GM21825 (cell line): ENCODE measurements at regions not wholly inside any gene's neighbourhood (a gene's known extent, or its start where the extent isn't known, plus 50 kb on each side); places are given as distances from the start of the nearest gene placed in this dataset.
"Not testable (repeated sequence)": the region's sequence is repeated elsewhere in the genome, so short reads cannot be mapped to it uniquely, and the experiment has no call there.

Experiments
- ATAC-seq: cut with Tn5 transposase; IDR thresholded peaks from one replicate; pipeline ENCODE4 v1.9.1; 2021; ENCODE audit warnings: mild to moderate bottlenecking, moderate library complexity; ENCODE audit not compliant: unreplicated experiment

GRCh38 chr3:28139288-28139687, 102.1 kb upstream of the CMC1 start:
- no peak for ATAC-seq

DNA sequence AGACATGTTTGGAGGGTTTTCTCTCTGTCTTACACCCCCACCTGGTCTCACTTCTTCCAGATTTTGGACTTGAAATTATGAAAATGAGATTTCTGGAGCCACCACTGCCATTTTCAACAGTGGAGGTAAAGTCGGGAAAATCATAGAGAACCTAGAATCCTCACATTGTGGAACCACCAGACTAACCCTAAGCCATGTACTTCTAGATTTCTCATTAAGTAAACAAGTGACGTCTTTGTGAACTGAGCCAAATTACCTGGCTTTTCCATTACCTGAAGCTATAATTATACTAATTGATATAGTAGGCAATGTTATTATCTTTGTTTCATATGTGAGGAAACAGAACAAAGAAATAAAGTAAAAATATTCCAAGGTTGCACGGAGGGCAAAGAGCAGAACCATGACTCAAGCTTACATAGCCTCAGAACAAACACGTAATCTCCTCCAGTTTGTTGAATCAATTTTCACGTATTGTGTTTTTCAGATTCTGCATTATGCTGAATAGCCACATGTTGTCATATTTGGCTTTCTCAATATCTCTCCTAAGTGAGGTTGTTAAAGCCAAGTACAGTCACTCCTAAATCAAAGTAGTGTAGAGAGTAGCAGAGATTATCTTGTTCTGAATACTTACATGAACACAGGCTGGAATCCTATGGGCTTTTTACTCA, 101.3 kb upstream of the CMC1 start:
- no peak for ATAC-seq

GRCh38 chr3:28140664-28141063, 100.8 kb upstream of the CMC1 start:
- ATAC-seq: no peak

DNA sequence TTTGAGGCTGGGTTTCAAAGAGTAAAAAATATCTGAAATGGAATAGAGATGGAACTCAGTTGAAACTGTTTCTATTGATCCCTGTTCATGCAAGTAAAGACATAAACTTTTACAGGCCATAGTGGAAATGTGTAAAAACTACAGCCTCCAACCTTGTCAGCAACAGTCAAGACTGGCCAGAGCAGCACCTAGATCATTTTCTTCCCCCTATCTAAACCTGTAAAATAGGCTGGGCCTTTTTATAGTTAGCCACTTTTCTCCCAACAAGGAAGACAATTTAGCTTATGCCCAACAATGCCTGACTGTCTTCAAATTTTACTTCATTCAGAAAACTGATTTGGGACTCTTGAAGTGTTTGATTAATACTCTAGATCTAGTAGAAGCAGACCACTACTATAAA, 91.5 kb upstream of the CMC1 start:
- ATAC-seq: no peak

DNA sequence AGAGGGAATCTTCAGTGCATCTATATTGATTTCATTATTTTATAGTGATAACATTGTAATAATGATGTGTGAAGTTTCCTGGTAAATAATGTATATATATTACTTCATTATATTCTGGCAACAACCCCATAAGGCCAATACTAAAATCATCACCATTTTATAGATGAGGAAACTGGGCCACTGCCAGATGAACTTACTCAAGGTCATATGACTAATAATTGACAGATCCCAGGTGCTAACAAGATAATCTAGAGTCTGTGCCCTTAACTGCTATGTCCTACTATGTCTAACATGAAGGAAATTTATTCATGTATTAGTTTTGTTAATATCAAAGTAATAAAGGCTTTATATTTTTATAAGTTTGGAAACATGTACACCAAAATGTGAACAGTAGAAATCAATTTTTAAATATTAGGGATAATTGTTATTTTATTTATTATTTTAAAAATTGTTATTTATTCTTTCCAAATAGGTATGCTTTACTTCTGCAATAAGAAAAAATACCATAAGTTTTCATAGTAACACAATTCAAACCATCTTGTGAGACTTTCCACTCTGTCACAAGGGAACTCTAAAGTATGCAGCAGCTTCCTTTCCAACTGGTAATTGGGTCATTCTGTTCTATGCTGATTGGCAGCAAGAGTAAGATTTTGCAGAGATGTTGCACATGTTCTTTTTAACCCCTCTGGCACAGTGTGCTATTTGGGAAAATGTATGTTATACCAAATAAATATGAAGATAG, 90.8 kb upstream of the CMC1 start:
- ATAC-seq: no peak

DNA sequence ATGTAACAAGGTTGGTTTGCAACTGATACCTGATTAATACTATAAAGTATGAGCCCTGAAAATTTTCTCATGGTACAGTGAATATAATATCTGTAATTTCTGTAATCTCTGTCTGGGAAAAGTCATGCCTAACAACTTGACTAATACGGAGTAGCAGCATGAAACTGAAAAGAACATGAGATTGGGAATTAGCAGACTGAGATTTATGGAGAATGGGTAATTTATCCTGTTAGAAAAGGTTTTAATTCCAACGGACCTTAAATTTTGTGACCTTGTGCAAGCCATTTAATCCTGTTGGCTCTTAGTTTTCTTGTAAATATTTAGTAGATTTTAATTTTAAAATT, 90.2 kb upstream of the CMC1 start:
- no peak for ATAC-seq

DNA sequence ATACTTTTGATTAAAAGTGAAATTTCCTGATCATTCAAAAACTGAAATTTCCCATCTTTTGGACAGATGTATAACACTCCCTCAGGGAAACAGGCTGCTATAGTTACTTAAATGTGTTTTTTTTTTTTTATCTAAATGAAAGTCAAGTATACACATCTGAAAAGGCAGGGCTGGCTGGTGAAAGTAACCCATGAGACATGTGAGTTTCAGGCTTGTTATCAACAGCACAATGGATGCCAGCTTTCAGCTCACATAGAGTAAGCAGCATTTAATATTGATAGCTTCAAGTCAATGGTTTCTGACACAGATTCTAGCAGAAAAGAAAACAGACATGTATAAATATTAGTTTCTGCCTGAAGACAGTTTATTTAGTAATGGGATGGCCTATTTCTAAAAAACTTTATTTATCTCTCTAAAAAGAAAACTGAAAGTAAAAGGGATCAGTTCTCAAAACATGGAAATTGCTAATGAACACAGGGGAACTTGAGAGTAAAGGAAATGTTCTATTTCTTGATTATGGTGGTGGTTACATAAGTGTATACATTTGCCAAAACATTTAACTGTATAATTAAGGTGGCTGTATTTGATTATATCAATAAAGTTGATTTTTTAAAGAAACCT, 89.7 kb upstream of the CMC1 start:
- ATAC-seq: peak; percentile 90

- ATAC-seq: no peak
Measured at GRCh38 chr3:28155631-28156030, 85.8 kb upstream of the CMC1 start.

DNA sequence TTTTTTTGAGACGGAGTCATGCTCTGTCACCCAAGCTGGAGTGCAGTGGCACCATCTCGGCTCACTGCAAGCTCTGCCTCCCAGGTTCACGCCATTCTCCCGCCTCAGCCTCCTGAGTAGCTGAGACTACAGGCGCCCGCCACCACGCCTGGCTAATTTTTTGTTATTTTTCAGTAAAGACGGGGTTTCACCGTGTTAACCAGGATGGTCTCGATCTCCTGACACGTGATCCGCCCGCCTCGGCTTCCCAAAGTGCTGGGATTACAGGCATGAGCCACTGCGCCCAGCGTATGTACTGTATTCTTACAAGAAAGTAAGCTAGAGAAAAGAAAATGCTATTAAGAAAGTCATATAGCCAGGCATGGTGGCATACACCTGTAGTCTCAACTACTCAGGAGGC, 84.8 kb upstream of the CMC1 start:
- not testable (repeated sequence) for ATAC-seq

DNA sequence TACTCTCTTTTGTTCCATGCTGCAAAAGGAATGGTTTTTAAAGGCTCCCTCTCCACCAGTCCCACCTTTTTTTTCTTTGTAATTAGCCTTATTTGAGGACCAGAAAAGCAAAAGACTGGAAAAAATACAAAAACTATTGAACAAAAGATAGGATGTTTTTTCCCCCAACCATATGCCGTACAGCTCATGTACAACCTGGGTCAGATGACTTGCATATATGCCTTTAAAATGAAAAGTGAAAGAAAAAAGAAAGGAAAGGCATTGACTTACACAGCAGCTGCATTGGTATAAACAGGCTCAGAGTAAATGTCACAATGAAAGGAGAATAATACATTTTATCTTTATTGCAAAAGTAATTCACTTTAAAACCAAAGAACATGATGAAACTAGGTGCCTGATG, 69.5 kb upstream of the CMC1 start:
- peak; percentile 86 for ATAC-seq

DNA sequence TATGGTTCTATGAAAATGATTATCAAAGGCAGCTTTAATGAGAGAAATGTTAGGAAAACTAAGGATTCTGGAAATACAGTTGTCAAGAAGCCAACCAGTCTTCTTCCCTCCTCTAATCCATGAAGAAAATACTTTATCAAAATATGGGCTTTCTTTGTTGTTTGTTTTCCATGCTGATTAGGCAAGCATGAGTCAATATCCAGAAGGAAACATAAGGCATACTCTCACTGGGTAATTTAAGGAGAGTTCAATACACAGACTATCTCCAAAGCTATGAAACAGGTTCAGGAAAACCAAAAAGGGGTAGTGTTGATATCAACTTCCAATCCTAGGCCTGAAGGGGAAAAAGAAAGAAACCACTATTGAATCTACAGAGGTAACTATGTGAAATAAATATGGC, 68.7 kb upstream of the CMC1 start:
- ATAC-seq: no peak

DNA sequence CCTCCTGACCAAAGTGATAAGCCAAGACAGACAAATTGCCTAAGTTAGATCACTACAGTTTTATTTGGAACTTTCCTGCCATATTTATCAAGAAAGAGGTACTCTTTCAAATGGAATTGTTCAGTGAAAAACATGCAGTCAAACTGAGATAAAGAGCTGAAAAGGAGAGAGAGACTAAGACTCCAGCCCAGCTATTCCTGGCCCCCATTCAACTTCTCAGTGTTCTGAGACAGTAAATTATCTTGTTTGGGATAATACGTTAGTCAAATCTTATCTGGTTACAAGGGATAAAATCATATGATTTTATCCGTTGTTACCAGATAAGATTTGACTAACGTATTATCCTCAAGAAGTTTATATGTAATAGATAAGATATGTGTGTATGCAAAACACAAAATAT, 67.6 kb upstream of the CMC1 start:
- ATAC-seq: no peak

DNA sequence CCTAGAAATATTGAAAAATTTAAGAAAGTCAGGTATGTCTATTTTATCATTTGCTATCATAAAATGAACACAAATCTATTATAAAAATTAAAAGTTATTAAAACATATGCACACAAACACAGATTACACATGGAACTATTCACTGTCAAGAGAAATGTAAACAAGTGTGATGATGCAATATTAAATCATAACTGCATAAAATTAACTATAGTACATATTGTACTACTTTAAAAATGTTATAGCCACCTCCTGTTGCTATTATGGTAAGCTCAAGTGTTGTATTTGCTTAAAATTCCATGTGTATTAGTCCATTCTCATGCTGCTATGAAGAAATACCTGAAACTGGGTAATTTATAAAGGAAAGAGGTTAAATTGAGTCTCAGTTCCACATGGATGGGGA, 54.7 kb upstream of the CMC1 start:
- ATAC-seq: no peak

DNA sequence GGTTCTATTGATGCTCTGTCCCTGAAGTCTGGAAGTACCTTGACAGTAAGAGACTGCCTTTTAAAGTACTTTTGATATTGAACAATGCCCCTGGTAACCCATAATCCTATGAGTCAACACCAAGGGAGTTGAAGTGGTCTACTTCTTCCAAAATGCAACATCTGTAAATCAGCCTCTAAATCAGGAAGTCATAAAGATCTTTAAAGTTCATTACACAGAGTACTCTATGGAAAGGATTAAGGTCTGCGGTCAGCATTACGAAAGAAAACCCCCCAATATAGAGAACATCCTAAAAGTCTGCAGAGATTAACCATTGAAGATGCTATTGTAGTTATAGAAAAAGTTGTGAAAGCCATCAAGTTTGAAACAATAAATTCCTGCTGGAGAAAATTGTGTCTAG, 52.7 kb upstream of the CMC1 start:
- no peak for ATAC-seq

DNA sequence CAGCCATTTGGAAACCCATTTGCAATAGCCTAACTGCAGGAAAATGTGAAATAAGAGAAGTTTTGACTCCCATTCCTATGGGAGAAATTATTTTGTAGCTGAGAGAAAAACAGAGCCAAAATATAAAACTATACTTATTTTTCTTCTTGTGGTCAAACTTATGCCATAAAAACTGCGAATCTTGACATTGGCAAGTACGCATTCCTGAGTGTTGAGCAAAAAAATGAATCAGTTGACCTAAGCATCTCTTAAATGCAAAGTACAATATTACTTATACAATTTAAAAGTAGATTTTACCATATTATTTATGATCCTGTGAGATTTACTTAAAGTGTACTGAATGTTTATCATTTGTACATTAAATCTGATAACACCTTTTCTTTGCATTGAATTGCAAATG, 50.1 kb upstream of the CMC1 start:
- no peak for ATAC-seq
